GM12872 (cell line): ENCODE measurements at regions not wholly inside any gene's neighbourhood (a gene's known extent, or its start where the extent isn't known, plus 50 kb on each side); places are given as distances from the start of the nearest gene placed in this dataset.

Experiments
- CTCF ChIP-seq: IDR thresholded peaks from 3 replicates; pipeline ENCODE4 v1.5.1; 2011; ENCODE audit warnings: low read depth, mild to moderate bottlenecking, low read length, moderate library complexity; ENCODE audit not compliant: insufficient read depth

GRCh38 chr14:98724734-98725133 is 547.3 kb downstream of the BCL11B start:
- no peak for TF ChIP-seq CTCF

GRCh38 chr14:98725191-98725590 is 546.8 kb downstream of the BCL11B start:
- TF ChIP-seq CTCF: no peak

GRCh38 chr14:98725676-98726075 is 546.3 kb downstream of the BCL11B start:
- TF ChIP-seq CTCF: no peak

- no peak for TF ChIP-seq CTCF
These were observed 545.2 kb downstream of the BCL11B start for GRCh38 chr14:98726585-98727405.

- TF ChIP-seq CTCF: no peak
These were observed 544.0 kb downstream of the BCL11B start for GRCh38 chr14:98728024-98728423.

- no peak for TF ChIP-seq CTCF
These were observed 543.2 kb downstream of the BCL11B start for GRCh38 chr14:98728836-98729235.

GRCh38 chr14:98731286-98731685 is 540.7 kb downstream of the BCL11B start:
- TF ChIP-seq CTCF: no peak
